Transverse colon (tissue), 4 donors: ENCODE measurements at regions not wholly inside any gene's neighbourhood (a gene's known extent, or its start where the extent isn't known, plus 50 kb on each side); places are given as distances from the start of the nearest gene placed in this dataset.

Source experiments
- POLR2A ChIP-seq: fragments of 450-650 bp; IDR thresholded peaks from one replicate; pipeline ENCODE4 v1.6.1; 2016; ENCODE audit warnings: antibody characterized with exemption, mild to moderate bottlenecking, moderate library complexity
- POLR2AphosphoS5 ChIP-seq, 3 donors: sonication (generic); formaldehyde crosslinking; IDR thresholded peaks; one replicate each; pipeline ENCODE4 v1.6.1; 2016; ENCODE audit warnings: antibody characterized with exemption in 3 of 3
- TF ChIP-seq, protein P1 (sequence below), 5 experiments: fragments of 200-600 bp in 3 of 5; fragments of 450-650 bp in 2 of 5; sonication (generic) in 3 of 5; IDR thresholded peaks; 1 replicate in 2 of 5; 2 replicates in 3 of 5; pipeline ENCODE4 v1.5.1; 2016 to 2017; ENCODE audit warnings: antibody characterized with exemption in 5 of 5, inconsistent platforms in 3 of 5, mild to moderate bottlenecking in 2 of 5, moderate library complexity in 1 of 5

- TF ChIP-seq, protein P1, sequence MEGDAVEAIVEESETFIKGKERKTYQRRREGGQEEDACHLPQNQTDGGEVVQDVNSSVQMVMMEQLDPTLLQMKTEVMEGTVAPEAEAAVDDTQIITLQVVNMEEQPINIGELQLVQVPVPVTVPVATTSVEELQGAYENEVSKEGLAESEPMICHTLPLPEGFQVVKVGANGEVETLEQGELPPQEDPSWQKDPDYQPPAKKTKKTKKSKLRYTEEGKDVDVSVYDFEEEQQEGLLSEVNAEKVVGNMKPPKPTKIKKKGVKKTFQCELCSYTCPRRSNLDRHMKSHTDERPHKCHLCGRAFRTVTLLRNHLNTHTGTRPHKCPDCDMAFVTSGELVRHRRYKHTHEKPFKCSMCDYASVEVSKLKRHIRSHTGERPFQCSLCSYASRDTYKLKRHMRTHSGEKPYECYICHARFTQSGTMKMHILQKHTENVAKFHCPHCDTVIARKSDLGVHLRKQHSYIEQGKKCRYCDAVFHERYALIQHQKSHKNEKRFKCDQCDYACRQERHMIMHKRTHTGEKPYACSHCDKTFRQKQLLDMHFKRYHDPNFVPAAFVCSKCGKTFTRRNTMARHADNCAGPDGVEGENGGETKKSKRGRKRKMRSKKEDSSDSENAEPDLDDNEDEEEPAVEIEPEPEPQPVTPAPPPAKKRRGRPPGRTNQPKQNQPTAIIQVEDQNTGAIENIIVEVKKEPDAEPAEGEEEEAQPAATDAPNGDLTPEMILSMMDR (IDR thresholded peaks at IDR 0.05): no peak
- TF ChIP-seq POLR2A (no peak), POLR2AphosphoS5 (IDR thresholded peaks at IDR 0.05) (no peak)
These were observed 364.1 kb downstream of the BRINP1 start for GRCh38 chr9:119005162-119005561.
